HEK293 (cell line): ENCODE measurements at regions not wholly inside any gene's neighbourhood (a gene's known extent, or its start where the extent isn't known, plus 50 kb on each side); places are given as distances from the start of the nearest gene placed in this dataset.

ENCODE experiments used
- CTCF ChIP-seq: fragments of 450-650 bp; formaldehyde crosslinking; IDR thresholded peaks from 2 replicates; pipeline ENCODE4 v1.5.1; 2016; ENCODE audit warnings: missing biosample characterization, missing genetic modification characterization
- PATZ1 ChIP-seq: fragments of 450-650 bp; formaldehyde crosslinking; IDR thresholded peaks from 2 replicates; pipeline ENCODE4 v1.5.1; 2016; ENCODE audit warnings: missing biosample characterization, missing genetic modification characterization
- ZNF18 ChIP-seq: fragments of 450-650 bp; formaldehyde crosslinking; IDR thresholded peaks from 2 replicates; pipeline ENCODE4 v1.5.1; 2016; ENCODE audit warnings: missing biosample characterization, missing genetic modification characterization
- ZNF19 ChIP-seq: fragments of 450-650 bp; formaldehyde crosslinking; IDR thresholded peaks from 2 replicates; pipeline ENCODE4; 2016; ENCODE audit warnings: missing biosample characterization, missing genetic modification characterization, low read depth
- ZNF221 ChIP-seq: fragments of 450-650 bp; formaldehyde crosslinking; IDR thresholded peaks from 2 replicates; pipeline ENCODE4 v1.5.1; 2017; ENCODE audit warnings: missing biosample characterization, missing genetic modification characterization, borderline replicate concordance

GRCh38 chr9:78557540-78557939, 260.6 kb downstream of the PSAT1 start:
- TF ChIP-seq ZNF19 (tag by site-specific recombination) (no peak), ZNF221 (tag by site-specific recombination) (no peak), CTCF (tag by site-specific recombination) (no peak), ZNF18 (tag by site-specific recombination) (no peak), PATZ1 (tag by site-specific recombination) (no peak)
